ENCODE measurements at regions not wholly inside any gene's neighbourhood (a gene's known extent, or its start where the extent isn't known, plus 50 kb on each side); places are given as distances from the start of the nearest gene placed in this dataset.

DNA sequence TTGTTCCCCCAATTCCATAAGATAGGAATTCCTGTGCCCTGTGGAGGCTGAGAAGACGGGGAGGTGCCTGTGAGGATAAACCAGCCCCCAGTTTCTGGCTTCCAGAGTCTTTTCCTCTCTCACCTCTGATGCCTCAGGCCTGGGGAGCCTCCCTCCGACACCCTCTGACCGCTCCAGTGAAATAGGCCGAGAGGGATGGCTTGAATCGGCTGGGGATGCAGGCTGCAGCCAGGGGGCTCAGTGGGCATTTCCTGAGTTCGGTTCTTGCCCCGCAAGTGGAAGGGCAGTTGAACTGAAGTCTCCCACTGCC is 339.4 kb downstream of the SEC14L1 start:
- H3K9me3 ChIP-seq, result no peaks in the 10 kb centered on the region
- H3K27me3 ChIP-seq, result no peaks in the 10 kb centered on the region
- DNase-seq (ENCODE audit: low spot score), result no peak
- peaks cover 0 to 34% of the 10 kb centered on the region in 2 donors for H3K4me1 ChIP-seq
- H3K27ac ChIP-seq, result no peak overlapping the region
- TF ChIP-seq CTCF (IDR thresholded peaks at IDR 0.05), result no peak
- peaks cover 19% of the 10 kb centered on the region for H3K36me3 ChIP-seq
- no peak overlapping the region for H3K4me3 ChIP-seq

DNA sequence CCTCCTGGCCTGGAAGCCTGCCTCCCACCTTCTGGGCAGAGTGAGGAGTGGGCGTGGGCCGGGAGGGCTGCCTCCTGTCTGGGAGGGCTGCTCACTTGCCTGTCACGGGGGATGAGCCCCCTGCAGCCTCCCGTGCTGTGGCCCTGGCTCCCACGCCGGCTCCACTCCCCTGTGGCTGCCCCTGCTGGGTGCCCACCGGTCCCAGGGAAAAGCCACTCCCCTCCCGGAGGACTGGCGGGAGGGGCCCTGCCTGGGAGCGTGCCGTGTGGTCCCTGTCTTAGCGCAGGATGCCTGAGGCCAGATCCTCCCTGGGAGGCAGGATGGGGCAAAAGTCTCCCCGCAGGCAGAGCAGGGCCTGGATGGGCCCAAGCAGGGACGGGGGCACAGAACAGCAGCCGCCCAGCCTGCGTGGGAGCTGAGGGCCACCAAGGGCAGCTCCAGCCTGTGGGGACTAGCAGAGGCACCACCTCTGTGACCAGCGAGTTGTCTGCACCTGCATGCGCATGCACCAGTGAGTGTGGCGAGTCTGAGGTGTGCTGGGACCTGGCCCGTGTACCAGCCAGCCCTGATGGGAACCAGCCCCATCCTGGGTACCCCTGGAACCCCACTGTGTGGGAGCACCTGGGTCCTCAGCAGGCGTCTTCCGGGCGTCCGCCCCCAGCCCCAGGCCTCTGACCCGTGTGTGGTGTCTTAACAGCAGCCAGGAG is 339.9 kb downstream of the SEC14L1 start:
- Histone ChIP-seq H3K36me3 (peaks cover 19% of the 10 kb centered on the region), H3K27ac (no peak overlapping the region), H3K4me3 (no peak overlapping the region), H3K9me3 (no peaks in the 10 kb centered on the region), H3K4me1 (peaks cover 0 to 29% of the 10 kb centered on the region in 2 donors), H3K27me3 (no peaks in the 10 kb centered on the region)
- DNase-seq (ENCODE audit: low spot score), result no peak
- no peak for TF ChIP-seq CTCF (IDR thresholded peaks at IDR 0.05)

- Histone ChIP-seq H3K4me3 (no peak overlapping the region), H3K27ac (no peak overlapping the region), H3K27me3 (no peaks in the 10 kb centered on the region), H3K4me1 (peaks cover 0 to 19% of the 10 kb centered on the region in 2 donors), H3K36me3 (peaks cover 19% of the 10 kb centered on the region), H3K9me3 (no peaks in the 10 kb centered on the region)
- no peak for DNase-seq (ENCODE audit: low spot score)
- no peak for TF ChIP-seq CTCF (IDR thresholded peaks at IDR 0.05)
These were observed 341.0 kb downstream of the SEC14L1 start for GRCh38 chr17:77481476-77482374.

- H3K9me3 ChIP-seq, result no peaks in the 10 kb centered on the region
- no peak for TF ChIP-seq CTCF (IDR thresholded peaks at IDR 0.05)
- no peak overlapping the region for H3K27ac ChIP-seq
- peaks cover 20% of the 10 kb centered on the region for H3K36me3 ChIP-seq
- H3K4me3 ChIP-seq, result no peak overlapping the region
- H3K27me3 ChIP-seq, result no peaks in the 10 kb centered on the region
- H3K4me1 ChIP-seq, result peaks cover 0 to 10% of the 10 kb centered on the region in 2 donors
- no peak for DNase-seq (ENCODE audit: low spot score)
These were observed 341.8 kb downstream of the SEC14L1 start for GRCh38 chr17:77482375-77483127.

- Histone ChIP-seq H3K27ac (no peak overlapping the region), H3K9me3 (no peaks in the 10 kb centered on the region), H3K27me3 (no peaks in the 10 kb centered on the region), H3K36me3 (peaks cover 26% of the 10 kb centered on the region), H3K4me1 (peaks cover 0 to 5% of the 10 kb centered on the region in 2 donors), H3K4me3 (no peak overlapping the region)
- TF ChIP-seq CTCF (IDR thresholded peaks at IDR 0.05), result no peak
- DNase-seq (ENCODE audit: low spot score), result no peak
These were observed 342.4 kb downstream of the SEC14L1 start for GRCh38 chr17:77483128-77483598.

Measured in right atrium auricular region (tissue), 2 donors.